Progenitor cell of endocrine pancreas (in vitro differentiated cells): ENCODE measurements at regions not wholly inside any gene's neighbourhood (a gene's known extent, or its start where the extent isn't known, plus 50 kb on each side); places are given as distances from the start of the nearest gene placed in this dataset.

ENCODE experiments used
- DNase-seq: peaks from one replicate; pipeline ENCODE4 v3.0.0; 2021; ENCODE audit warnings: low spot score; ENCODE audit not compliant: unreplicated experiment
- H3K27ac Mint-ChIP-seq: 2 replicates; pipeline ENCODE4 v1.8.0; 2021; ENCODE audit warnings: mild to moderate bottlenecking, moderate library complexity, mixed read lengths
- H3K27me3 Mint-ChIP-seq: 2 replicates; pipeline ENCODE4 v1.8.0; 2021; ENCODE audit warnings: mixed read lengths
- H3K36me3 Mint-ChIP-seq: 2 replicates; pipeline ENCODE4 v1.8.0; 2022; ENCODE audit warnings: mixed read lengths; ENCODE audit not compliant: insufficient read depth
- H3K4me1 Mint-ChIP-seq: 2 replicates; pipeline ENCODE4 v1.8.0; 2021; ENCODE audit warnings: low read depth, mixed read lengths
- H3K4me3 Mint-ChIP-seq: 2 replicates; pipeline ENCODE4 v1.8.0; 2021; ENCODE audit warnings: low read depth, mild to moderate bottlenecking, moderate library complexity, mixed read lengths
- H3K9me3 Mint-ChIP-seq: 2 replicates; pipeline ENCODE4 v1.8.0; 2021; ENCODE audit warnings: low read depth, mixed read lengths
- TF ChIP-seq, protein P1 (sequence below): fragments of 200-600 bp; sonication (generic); IDR thresholded peaks from one replicate; pipeline ENCODE4 v1.5.0; 2021; ENCODE audit warnings: antibody characterized with exemption, mild to moderate bottlenecking; ENCODE audit not compliant: unreplicated experiment

DNA sequence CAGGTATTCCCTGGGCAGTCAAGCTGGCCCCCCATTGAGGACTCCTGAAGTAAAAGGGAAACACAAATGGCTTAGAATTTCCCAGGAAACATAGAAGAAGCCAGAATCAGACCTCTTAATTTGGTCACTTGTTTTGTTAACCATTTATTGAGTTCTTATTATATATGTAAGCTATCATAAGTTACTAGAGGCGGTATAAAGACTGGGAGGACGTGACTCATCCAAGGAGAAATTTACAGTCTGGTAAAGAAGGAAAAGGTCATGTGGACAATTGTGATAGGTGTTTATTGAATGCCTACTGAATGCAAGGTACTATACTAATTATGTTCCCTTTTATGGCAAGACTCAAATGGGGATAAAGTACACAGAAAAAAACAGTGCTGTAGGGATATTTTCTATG lies 146.7 kb downstream of the DYRK2 start:
- Mint-ChIP-seq H3K4me3 (no peak overlapping the region), H3K36me3 (no peaks in the 10 kb centered on the region), H3K4me1 (peaks cover 3% of the 10 kb centered on the region), H3K27me3 (no peaks in the 10 kb centered on the region), H3K27ac (no peak overlapping the region), H3K9me3 (peaks cover 3% of the 10 kb centered on the region)
- TF ChIP-seq, protein P1, sequence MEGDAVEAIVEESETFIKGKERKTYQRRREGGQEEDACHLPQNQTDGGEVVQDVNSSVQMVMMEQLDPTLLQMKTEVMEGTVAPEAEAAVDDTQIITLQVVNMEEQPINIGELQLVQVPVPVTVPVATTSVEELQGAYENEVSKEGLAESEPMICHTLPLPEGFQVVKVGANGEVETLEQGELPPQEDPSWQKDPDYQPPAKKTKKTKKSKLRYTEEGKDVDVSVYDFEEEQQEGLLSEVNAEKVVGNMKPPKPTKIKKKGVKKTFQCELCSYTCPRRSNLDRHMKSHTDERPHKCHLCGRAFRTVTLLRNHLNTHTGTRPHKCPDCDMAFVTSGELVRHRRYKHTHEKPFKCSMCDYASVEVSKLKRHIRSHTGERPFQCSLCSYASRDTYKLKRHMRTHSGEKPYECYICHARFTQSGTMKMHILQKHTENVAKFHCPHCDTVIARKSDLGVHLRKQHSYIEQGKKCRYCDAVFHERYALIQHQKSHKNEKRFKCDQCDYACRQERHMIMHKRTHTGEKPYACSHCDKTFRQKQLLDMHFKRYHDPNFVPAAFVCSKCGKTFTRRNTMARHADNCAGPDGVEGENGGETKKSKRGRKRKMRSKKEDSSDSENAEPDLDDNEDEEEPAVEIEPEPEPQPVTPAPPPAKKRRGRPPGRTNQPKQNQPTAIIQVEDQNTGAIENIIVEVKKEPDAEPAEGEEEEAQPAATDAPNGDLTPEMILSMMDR: no peak
- no peak for DNase-seq

DNA sequence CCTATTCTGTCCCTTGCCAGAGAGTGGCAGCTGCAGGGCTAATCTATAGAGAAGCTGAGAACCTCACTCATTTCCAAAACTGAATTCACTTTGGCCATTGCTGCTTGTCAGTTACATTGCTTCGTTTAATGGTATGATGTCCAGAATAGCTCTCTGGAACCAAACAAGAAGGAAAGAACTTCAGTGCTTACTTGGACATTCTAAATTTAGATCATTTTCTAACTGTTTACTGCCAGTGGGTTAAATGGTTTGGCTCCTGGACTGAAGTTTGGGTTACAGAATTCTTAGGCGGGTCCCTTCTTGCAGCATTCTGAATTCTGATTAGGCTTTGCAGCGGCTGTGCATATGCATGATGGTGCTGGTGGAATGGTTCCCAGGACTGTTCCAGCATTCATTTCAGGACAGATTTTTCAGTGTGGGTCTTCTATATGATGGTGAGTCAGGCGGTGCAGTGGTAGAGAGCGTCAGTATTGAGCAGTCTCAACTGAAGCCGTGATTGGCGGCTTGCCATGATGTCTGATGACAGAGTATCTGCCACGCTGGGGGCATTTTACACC lies 148.7 kb downstream of the DYRK2 start:
- TF ChIP-seq, protein P1: no peak
- Mint-ChIP-seq H3K4me3 (no peak overlapping the region), H3K9me3 (peaks cover 3% of the 10 kb centered on the region), H3K27ac (no peak overlapping the region), H3K27me3 (no peaks in the 10 kb centered on the region), H3K4me1 (peaks cover 3% of the 10 kb centered on the region), H3K36me3 (no peaks in the 10 kb centered on the region)
- DNase-seq: no peak

DNA sequence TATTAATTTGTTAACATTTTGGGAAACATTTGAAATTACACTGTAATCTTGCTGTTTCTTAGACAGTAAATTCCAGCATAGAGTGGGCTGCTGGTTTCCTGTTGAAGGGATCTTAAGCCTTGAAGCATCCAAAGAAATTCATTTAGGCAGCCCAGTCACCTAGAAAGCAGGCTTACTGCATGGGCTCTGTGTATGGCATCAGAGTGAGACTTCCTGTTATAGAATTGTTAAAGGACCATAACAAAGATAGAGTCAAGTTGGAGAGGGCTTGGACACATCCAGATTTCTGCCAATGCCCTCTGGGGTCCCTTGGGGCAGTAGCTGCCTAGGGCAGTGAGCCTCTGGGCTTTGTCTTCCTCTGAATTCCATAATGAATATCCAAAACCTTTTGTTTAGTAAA lies 149.2 kb downstream of the DYRK2 start:
- Mint-ChIP-seq H3K9me3 (peaks cover 3% of the 10 kb centered on the region), H3K27ac (no peak overlapping the region), H3K27me3 (no peaks in the 10 kb centered on the region), H3K36me3 (no peaks in the 10 kb centered on the region), H3K4me3 (no peak overlapping the region), H3K4me1 (peaks cover 3% of the 10 kb centered on the region)
- TF ChIP-seq, protein P1: no peak
- DNase-seq: no peak

DNA sequence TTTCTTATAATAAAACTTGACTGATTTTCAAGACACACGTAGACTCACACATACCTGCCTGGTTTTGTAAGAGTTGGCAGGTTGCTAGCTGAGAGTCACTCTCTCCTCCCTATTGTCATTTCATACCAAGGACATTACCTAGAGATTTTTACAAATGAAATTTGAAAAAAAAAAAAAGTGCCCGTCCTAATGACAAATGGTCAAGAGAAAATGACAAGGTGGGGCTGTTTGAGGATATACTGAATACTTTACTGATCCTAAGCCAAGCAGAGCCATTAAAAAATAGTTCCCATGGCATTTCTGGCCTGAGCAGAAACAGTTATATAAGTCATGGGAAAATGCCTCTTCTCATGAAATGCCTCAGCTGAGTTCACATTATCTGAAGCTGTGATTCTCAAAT lies 150.2 kb downstream of the DYRK2 start:
- H3K9me3 Mint-ChIP-seq: no peaks in the 10 kb centered on the region
- H3K4me3 Mint-ChIP-seq: no peak overlapping the region
- H3K4me1 Mint-ChIP-seq: peaks cover 3% of the 10 kb centered on the region
- DNase-seq: no peak
- H3K36me3 Mint-ChIP-seq: no peaks in the 10 kb centered on the region
- no peak overlapping the region for H3K27ac Mint-ChIP-seq
- H3K27me3 Mint-ChIP-seq: no peaks in the 10 kb centered on the region
- TF ChIP-seq, protein P1: no peak

DNA sequence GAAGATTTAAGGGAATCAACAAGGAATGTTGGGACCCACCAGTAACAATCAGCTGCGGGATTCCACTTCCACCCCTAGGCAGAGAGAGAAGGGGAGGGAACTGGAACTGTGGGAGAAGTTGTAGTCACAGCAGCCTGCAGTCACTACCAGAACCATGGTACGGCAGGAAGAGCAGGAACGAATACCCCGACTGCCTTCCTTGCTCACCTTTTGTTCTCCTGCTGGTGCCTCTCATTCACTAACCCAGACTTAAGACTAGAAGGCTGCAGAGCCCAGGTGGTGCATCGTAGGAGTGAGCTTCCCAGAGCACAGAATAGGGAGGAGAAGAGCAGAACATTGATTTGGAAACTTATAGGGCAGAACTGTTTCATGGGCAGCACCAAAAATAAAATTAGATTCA lies 154.2 kb downstream of the DYRK2 start:
- no peak overlapping the region for H3K4me3 Mint-ChIP-seq
- no peak overlapping the region for H3K27ac Mint-ChIP-seq
- H3K9me3 Mint-ChIP-seq: no peaks in the 10 kb centered on the region
- TF ChIP-seq, protein P1: no peak
- no peak for DNase-seq
- H3K36me3 Mint-ChIP-seq: no peaks in the 10 kb centered on the region
- H3K4me1 Mint-ChIP-seq: peaks cover 3% of the 10 kb centered on the region
- no peaks in the 10 kb centered on the region for H3K27me3 Mint-ChIP-seq
